GM10266 (cell line): ENCODE measurements at regions not wholly inside any gene's neighbourhood (a gene's known extent, or its start where the extent isn't known, plus 50 kb on each side); places are given as distances from the start of the nearest gene placed in this dataset.

Experiments used
- DNase-seq: peaks from one replicate; pipeline ENCODE4 v3.0.0; 2012; ENCODE audit errors: extremely low spot score
- CTCF ChIP-seq: IDR thresholded peaks from 2 replicates; pipeline ENCODE4 v1.5.1; 2012; ENCODE audit warnings: mild to moderate bottlenecking, low read depth; ENCODE audit not compliant: control insufficient read depth, insufficient read depth; ENCODE audit errors: missing control alignments

GRCh38 chr6:23077772-23078171 is 508.4 kb downstream of the HDGFL1 start:
- no peak for DNase-seq
- no peak for TF ChIP-seq CTCF

DNA sequence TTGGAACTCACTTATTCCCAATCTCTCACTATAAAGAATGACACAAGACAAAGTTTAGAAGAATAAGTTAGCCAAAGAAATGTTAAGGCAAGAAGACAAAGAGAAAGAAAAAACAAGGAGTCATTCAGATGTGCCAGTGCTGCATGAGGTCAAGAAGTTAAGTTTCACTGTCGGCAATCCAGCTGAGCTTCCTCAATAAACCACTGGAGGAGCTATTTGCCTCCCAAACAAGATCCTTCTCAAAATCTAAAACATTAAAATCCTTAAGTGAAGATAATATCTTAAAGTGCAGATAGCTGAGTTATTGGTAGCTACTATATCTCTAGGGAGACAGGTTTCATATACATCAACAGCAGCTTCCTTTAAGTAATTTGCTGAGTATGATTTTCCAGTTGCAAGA is 512.3 kb downstream of the HDGFL1 start:
- no peak for DNase-seq
- no peak for TF ChIP-seq CTCF

GRCh38 chr6:23086100-23086499 is 516.7 kb downstream of the HDGFL1 start:
- DNase-seq = no peak
- TF ChIP-seq CTCF = no peak

- no peak for TF ChIP-seq CTCF
- no peak for DNase-seq
Measured at GRCh38 chr6:23087471-23087870, 518.1 kb downstream of the HDGFL1 start.

GRCh38 chr6:23088761-23089160 is 519.4 kb downstream of the HDGFL1 start:
- DNase-seq = no peak
- TF ChIP-seq CTCF = no peak

DNA sequence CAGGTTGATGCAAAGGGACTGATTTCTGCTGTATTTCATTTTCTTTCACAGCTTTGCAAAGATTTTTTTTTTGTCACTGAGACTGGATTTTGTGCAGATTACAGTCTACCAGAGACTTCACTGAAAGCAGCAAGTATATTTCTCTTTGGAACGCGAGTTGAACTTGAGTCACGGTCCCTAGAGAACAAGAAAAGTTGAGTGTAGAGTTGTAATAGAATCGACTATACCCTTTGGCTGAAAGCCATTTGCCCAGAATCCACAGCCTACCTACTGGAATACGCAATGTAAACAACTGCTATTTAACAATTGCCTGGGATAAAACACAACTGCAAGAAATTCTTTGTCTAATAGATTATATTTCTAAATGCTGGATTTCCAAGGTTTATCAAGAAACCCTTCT is 520.6 kb downstream of the HDGFL1 start:
- TF ChIP-seq CTCF = no peak
- DNase-seq = no peak

DNA sequence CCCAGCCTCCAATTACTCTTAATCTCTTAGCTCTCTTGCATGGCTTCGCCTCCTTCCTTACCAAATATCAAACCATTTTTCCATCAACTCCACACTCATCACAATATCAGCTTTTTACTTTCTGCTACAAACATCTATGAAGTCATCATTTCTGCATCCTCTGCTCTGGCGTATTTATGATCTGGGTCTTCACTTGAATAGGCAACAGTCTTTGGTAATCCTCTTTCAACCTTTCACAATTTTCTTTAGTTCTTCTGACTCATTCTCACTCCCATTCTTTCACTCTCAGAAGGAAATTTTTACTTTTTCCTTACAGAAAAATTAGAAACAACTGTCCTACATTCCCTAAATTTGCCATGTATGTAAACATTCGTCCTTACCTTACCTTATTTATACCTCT is 522.4 kb downstream of the HDGFL1 start:
- DNase-seq = no peak
- TF ChIP-seq CTCF = no peak
